ENCODE measurements at regions not wholly inside any gene's neighbourhood (a gene's known extent, or its start where the extent isn't known, plus 50 kb on each side); places are given as distances from the start of the nearest gene placed in this dataset.

GRCh38 chr2:181152226-181152625 is 171.8 kb downstream of the UBE2E3 start:
- DNase-seq, result no peak

GRCh38 chr2:181152701-181153100 is 172.3 kb downstream of the UBE2E3 start:
- no peak for DNase-seq

- no peak for DNase-seq
Measured at GRCh38 chr2:181153886-181154285, 173.5 kb downstream of the UBE2E3 start.

GRCh38 chr2:181157326-181157725 is 176.9 kb downstream of the UBE2E3 start:
- DNase-seq, result no peak

- DNase-seq, result no peak
Measured at GRCh38 chr2:181158427-181158826, 178.0 kb downstream of the UBE2E3 start.

- no peak for DNase-seq
Measured at GRCh38 chr2:181161615-181162014, 181.2 kb downstream of the UBE2E3 start.

- DNase-seq, result no peak
Measured at GRCh38 chr2:181163139-181163538, 182.7 kb downstream of the UBE2E3 start.

- DNase-seq, result no peak
Measured at GRCh38 chr2:181163691-181164090, 183.3 kb downstream of the UBE2E3 start.

GRCh38 chr2:181164699-181165098 is 184.3 kb downstream of the UBE2E3 start:
- DNase-seq, result no peak

GRCh38 chr2:181165199-181165868 is 184.9 kb downstream of the UBE2E3 start:
- no peak for DNase-seq

- no peak for DNase-seq
Measured at GRCh38 chr2:181169503-181169902, 189.1 kb downstream of the UBE2E3 start.

- DNase-seq, result no peak
Measured at GRCh38 chr2:181170256-181170655, 189.9 kb downstream of the UBE2E3 start.

GRCh38 chr2:181172676-181173075 is 192.3 kb downstream of the UBE2E3 start:
- DNase-seq, result no peak

GRCh38 chr2:181174611-181175580 is 194.5 kb downstream of the UBE2E3 start:
- DNase-seq, result no peak

GRCh38 chr2:181176540-181176939 is 196.1 kb downstream of the UBE2E3 start:
- no peak for DNase-seq

- no peak for DNase-seq
Measured at GRCh38 chr2:181177376-181177775, 197.0 kb downstream of the UBE2E3 start.

- no peak for DNase-seq
Measured at GRCh38 chr2:181178130-181178529, 197.7 kb downstream of the UBE2E3 start.

- DNase-seq, result peak in 1 of 2 experiments; percentile 53
Measured at GRCh38 chr2:181178823-181179412, 198.5 kb downstream of the UBE2E3 start.

GRCh38 chr2:181183878-181184542 is 203.6 kb downstream of the UBE2E3 start:
- DNase-seq, result no peak

- no peak for DNase-seq
Measured at GRCh38 chr2:181185421-181185820, 205.0 kb downstream of the UBE2E3 start.

GRCh38 chr2:181185948-181186347 is 205.5 kb downstream of the UBE2E3 start:
- DNase-seq, result no peak

GRCh38 chr2:181188605-181189004 is 208.2 kb downstream of the UBE2E3 start:
- DNase-seq, result no peak

- DNase-seq, result no peak
Measured at GRCh38 chr2:181189951-181190350, 209.5 kb downstream of the UBE2E3 start.
